ENCODE measurements at regions not wholly inside any gene's neighbourhood (a gene's known extent, or its start where the extent isn't known, plus 50 kb on each side); places are given as distances from the start of the nearest gene placed in this dataset.

DNA sequence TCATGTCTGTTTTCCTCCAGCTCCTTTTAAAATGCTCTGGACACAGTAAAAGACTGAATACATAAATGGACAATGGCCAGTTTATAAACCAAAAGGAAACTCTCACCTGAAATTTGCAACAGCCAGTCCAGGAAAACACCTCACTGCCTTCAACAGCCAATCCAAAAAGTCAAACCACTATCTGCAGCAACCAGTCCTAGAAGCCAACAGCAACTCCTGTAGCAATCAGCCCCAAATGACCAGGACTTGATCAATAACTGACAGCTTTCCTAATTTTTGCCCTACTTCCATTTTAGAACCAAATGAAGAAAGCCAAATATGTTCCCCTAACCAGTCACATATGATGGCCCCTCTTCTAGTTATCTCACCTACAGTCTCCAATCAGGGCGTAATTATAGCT is 309.5 kb upstream of the CPXCR1 start:
- no peak overlapping the region for H3K4me3 ChIP-seq
- no peak overlapping the region for H3K27ac ChIP-seq (replicated peaks)
- no peaks in the 10 kb centered on the region for H3K27me3 ChIP-seq (ENCODE audit: low read depth)
- no peaks in the 10 kb centered on the region for H3K9me3 ChIP-seq (replicated peaks)
- no peak for DNase-seq
- intact Hi-C loops (cut with micrococcal nuclease): no loop called here
- no peaks in the 10 kb centered on the region for H3K36me3 ChIP-seq
- TF ChIP-seq CTCF (IDR thresholded peaks at IDR 0.05; ENCODE audit: borderline replicate concordance): no peak
- no peaks in the 10 kb centered on the region for H3K4me1 ChIP-seq

- Histone ChIP-seq H3K36me3 (no peaks in the 10 kb centered on the region), H3K4me1 (no peaks in the 10 kb centered on the region), H3K9me3 (replicated peaks) (no peaks in the 10 kb centered on the region), H3K27ac (replicated peaks) (no peak overlapping the region), H3K4me3 (no peak overlapping the region), H3K27me3 (ENCODE audit: low read depth) (no peaks in the 10 kb centered on the region)
- TF ChIP-seq CTCF (IDR thresholded peaks at IDR 0.05; ENCODE audit: borderline replicate concordance): no peak
- intact Hi-C loops (cut with micrococcal nuclease): no loop called here
- DNase-seq: no peak
Measured at GRCh38 chrX:88438209-88438608, 308.8 kb upstream of the CPXCR1 start.

DNA sequence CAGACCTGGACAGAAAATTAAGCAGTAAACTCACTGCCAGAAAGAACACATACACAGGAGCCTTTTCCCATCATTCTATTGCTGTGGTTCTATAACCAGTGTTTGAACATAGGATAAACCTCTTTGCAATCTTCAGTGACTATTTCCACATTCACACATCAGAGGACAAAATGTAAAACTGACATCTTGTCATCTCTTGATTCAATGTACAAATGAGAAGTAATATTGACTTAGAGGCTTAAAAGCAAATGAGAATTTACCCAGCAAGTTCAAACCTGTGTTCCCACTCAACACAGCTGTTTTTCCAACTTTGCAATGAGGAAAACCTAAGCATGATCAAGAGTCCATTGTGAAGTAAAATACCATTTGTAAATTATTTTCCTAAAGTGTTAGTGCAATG is 307.1 kb upstream of the CPXCR1 start:
- no peaks in the 10 kb centered on the region for H3K9me3 ChIP-seq (replicated peaks)
- no peak for TF ChIP-seq CTCF (IDR thresholded peaks at IDR 0.05; ENCODE audit: borderline replicate concordance)
- intact Hi-C loops (cut with micrococcal nuclease): no loop called here
- H3K27ac ChIP-seq (replicated peaks): no peak overlapping the region
- no peak for DNase-seq
- H3K4me1 ChIP-seq: no peaks in the 10 kb centered on the region
- H3K36me3 ChIP-seq: no peaks in the 10 kb centered on the region
- no peak overlapping the region for H3K4me3 ChIP-seq
- no peaks in the 10 kb centered on the region for H3K27me3 ChIP-seq (ENCODE audit: low read depth)
